ENCODE measurements at regions not wholly inside any gene's neighbourhood (a gene's known extent, or its start where the extent isn't known, plus 50 kb on each side); places are given as distances from the start of the nearest gene placed in this dataset.

GRCh38 chr6:80967609-80968008 lies 784.9 kb downstream of the TENT5A start:
- H3K27me3 ChIP-seq (ENCODE audit: insufficient read depth, low read length), result no peaks in the 10 kb centered on the region
- H3K27ac ChIP-seq (ENCODE audit: low read depth, low read length), result no peak overlapping the region
- ChIA-PET POLR2A (no interaction called here), RAD21 (ENCODE audit: low non-redundant PET in 1 of 2, low total read pairs in 2 of 2, uncharacterized antibody in 2 of 2, unreplicated experiment in 2 of 2) (no interaction called here), CTCF (no interaction called here)
- H3K4me3 ChIP-seq (replicated peaks in 1 of 2; ENCODE audit: low read depth in 1 of 2, low read length in 2 of 2), result no peak overlapping the region
- BruUV-seq (replicated peaks), result no TSS peak
- no peaks in the 10 kb centered on the region for H3K36me3 ChIP-seq (ENCODE audit: control insufficient read depth in 1 of 2, insufficient read depth in 2 of 2, low read length in 2 of 2)
- intact Hi-C loops (cut with micrococcal nuclease), result no loop called here
- peaks cover 0 to 4% of the 10 kb centered on the region in 2 experiments; a peak in 1 of 4 replicates for H3K4me1 ChIP-seq (ENCODE audit: control insufficient read depth in 1 of 2, insufficient read depth in 2 of 2, low read length in 2 of 2)
- no peak for DNase-seq (ENCODE audit: low read depth, low spot score)
- ATAC-seq, result no peak
- H3K9me2 ChIP-seq (ENCODE audit: insufficient read depth), result no peaks in the 10 kb centered on the region
- H2AFZ ChIP-seq (ENCODE audit: low read depth, low read length, poor library complexity, severe bottlenecking), result no peak overlapping the region
- no peaks in the 10 kb centered on the region for H3K9me3 ChIP-seq (ENCODE audit: control insufficient read depth in 1 of 2, insufficient read depth in 1 of 2, low read depth in 1 of 2, low read length in 2 of 2)
- no peaks in the 10 kb centered on the region for H3K79me2 ChIP-seq (ENCODE audit: insufficient read depth, low read length)
- H3K4me2 ChIP-seq (ENCODE audit: low read length), result no peak overlapping the region
- H4K20me1 ChIP-seq (ENCODE audit: insufficient read depth), result no peaks in the 10 kb centered on the region
- no peak overlapping the region for H3K9ac ChIP-seq (ENCODE audit: low read length)
- TF ChIP-seq YY1 (IDR thresholded peaks at IDR 0.05; ENCODE audit: extremely low read depth, insufficient replicate concordance, low read depth, low read length), result no peak
- TF ChIP-seq JUND (IDR thresholded peaks at IDR 0.05), result no peak
- TF ChIP-seq MAX (IDR thresholded peaks at IDR 0.05), result no peak
- TF ChIP-seq ZBTB33 (IDR thresholded peaks at IDR 0.05; ENCODE audit: extremely low read depth, insufficient replicate concordance, low read length), result no peak
- no peak for TF ChIP-seq TCF7L2 (IDR thresholded peaks at IDR 0.05; ENCODE audit: borderline replicate concordance, extremely low read depth, insufficient read depth, insufficient read length)
- no peak for TF ChIP-seq ZNF274 (IDR thresholded peaks at IDR 0.05; ENCODE audit: low read depth, low read length)
- TF ChIP-seq CTCF (IDR thresholded peaks at IDR 0.05 in 2 of 3, conservative IDR thresholded peaks at IDR 0.05 in 1 of 3; ENCODE audit: borderline replicate concordance in 1 of 3, insufficient read depth in 1 of 3, low read depth in 2 of 3, low read length in 2 of 3), result no peak
- TF ChIP-seq EGR1 (IDR thresholded peaks at IDR 0.05; ENCODE audit: low read depth), result no peak
- no peak for TF ChIP-seq EZH2 (IDR thresholded peaks at IDR 0.05)
- no peak for TF ChIP-seq ATF3 (IDR thresholded peaks at IDR 0.05)
- TF ChIP-seq POLR2A (IDR thresholded peaks at IDR 0.05; ENCODE audit: borderline replicate concordance, extremely low read depth, insufficient read depth, insufficient read length), result no peak
- no peak for TF ChIP-seq FOSL1 (IDR thresholded peaks at IDR 0.05; ENCODE audit: low read depth)
